Anterior cingulate cortex (tissue), 58 donors: ENCODE measurements at regions not wholly inside any gene's neighbourhood (a gene's known extent, or its start where the extent isn't known, plus 50 kb on each side); places are given as distances from the start of the nearest gene placed in this dataset.
"Not testable (repeated sequence)": the region's sequence is repeated elsewhere in the genome, so short reads cannot be mapped to it uniquely, and the experiment has no call there.

ENCODE experiments used
- DNase-seq, 58 donors: peaks; one replicate each; lab custom pipeline; 2025; lab: John Stamatoyannopoulos, UW

- no peak for DNase-seq
Observed at GRCh38 chr11:115984228-115984627, 480.0 kb upstream of the CADM1 start.

- DNase-seq: no peak
Observed at GRCh38 chr11:115982666-115983065, 478.5 kb upstream of the CADM1 start.

- DNase-seq: no peak
Observed at GRCh38 chr11:115981814-115982471, 477.7 kb upstream of the CADM1 start.

DNA sequence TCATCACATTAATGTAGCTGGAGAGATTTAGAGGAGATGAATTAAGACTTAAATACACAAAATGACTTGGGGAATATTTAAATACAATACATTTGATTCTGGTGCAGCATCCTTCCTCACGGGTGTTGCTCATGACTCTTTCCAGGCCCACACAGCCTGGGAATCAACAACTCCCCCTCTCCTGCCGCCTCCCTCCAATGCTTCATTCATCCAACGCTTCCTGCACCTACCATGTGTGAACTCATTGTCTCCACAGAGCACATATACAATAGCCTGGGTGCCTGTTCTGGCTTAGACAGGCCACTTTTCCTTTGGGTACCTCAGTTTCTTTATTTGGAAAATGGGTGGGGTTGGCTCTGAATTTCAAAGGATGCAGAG lies 476.9 kb upstream of the CADM1 start:
- DNase-seq: no peak

DNA sequence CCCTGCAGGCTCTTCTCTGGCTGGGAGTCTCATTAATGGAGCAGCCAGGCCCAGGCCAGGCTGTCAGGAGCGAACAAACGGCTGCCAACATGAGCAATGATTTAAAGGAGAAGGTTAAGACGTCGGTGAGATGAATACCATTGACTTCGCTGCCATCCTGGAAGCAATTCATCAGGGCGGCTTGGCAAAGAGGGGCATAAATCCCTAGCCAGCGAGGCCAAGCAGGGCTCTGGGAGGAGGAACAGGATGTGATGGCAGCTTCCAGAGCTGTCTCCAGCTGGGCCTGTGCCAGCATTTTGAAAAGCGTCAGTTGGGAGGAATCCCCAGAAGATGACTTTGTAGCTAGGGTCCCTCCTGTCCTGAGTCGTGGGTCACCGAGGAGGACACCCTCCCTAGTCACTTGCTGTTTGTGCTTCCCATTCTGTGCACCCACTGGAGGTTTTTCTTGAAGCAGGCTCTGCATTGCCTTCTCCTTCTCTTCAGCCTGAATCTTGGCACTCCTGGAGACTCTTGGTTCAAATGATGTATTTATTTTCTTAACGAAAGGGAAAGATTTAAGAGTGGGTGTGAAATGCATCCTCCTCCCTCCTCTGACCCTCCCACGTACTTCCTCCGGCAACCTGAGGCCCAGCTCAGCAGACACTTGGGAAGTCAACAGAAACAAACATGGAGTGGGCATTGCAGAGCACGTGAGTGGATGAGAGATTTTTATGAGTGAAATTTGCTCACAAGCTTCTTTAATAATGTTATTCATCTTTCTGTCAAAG lies 476.3 kb upstream of the CADM1 start:
- DNase-seq: peak in 4 of 58 donors; percentile 18 to 33 (median 24)

DNA sequence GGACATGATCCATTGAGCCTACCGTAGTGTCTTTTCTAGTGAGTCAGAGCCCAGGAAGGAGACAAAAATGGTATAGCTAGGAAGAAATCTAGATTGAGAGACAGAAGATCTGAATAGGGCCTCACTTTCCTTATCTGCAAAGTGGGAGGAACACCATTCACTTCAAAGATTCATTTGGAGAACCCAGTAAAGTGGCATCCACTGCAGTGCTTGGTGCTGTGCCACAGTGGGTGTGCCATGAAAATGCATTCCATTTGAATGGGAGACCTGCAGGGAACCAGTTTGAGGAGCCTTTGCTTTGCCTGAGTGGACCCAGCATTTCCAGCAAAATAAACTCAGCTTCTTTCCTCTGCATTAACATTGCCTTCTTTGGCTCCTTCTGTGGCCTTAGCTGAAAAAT lies 470.5 kb upstream of the CADM1 start:
- DNase-seq: no peak

DNA sequence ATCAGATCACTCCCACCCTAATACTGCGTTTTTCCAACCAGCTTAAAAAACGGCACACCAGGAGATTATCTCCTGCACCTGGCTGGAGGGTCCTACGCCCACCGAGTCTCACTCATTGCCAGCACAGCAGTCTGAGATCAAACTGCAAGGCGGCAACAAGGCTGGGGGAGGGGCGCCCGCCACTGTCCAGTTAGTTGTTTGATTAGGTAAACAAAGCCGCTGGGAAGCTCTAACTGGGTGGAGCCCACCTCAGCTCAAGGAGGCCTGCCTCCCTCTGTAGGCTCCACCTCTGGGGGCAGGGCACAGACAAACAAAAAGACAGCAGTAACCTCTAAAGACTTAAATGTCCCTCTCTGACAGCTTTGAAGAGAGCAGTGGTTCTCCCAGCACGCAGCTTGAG lies 463.0 kb upstream of the CADM1 start:
- DNase-seq: not testable (repeated sequence)

DNA sequence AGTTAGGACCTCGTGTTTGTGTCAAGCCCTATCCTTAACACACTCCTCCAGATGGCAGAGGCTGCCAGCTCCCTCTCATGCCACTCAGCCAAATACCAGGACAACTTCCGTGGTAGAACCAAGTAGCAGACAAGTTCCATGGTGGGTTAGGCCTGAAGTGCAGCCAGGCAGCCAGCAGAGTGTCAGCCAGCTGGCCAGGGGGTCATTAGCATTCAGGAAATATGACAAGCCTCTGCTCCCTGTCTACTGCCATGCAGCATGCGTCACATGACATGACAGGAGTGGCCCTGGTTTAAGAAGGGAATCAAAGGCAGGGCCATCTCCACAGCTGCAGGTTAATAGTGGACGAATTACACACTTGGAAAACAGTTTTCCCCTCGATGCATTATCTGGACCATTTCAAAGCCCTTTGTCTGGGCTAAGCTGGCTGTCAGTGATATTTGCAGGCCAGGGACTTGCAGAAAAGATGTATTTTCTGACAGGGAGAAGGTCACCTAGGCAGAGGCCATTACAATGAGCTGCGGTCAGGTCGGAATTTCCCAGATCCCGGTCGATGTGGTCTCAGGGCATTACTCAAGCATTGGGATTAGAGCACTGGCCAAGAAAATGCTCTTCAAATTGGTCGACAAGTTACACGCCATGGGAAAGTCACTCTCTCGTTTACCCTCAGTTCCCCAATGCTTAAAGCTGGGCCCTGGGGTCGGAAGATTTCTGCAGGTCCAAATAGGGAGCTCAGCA lies 461.7 kb upstream of the CADM1 start:
- peak in 3 of 58 donors; percentile 7 to 24 (median 20) for DNase-seq

GRCh38 chr11:115964091-115964490 lies 459.9 kb upstream of the CADM1 start:
- DNase-seq: no peak

DNA sequence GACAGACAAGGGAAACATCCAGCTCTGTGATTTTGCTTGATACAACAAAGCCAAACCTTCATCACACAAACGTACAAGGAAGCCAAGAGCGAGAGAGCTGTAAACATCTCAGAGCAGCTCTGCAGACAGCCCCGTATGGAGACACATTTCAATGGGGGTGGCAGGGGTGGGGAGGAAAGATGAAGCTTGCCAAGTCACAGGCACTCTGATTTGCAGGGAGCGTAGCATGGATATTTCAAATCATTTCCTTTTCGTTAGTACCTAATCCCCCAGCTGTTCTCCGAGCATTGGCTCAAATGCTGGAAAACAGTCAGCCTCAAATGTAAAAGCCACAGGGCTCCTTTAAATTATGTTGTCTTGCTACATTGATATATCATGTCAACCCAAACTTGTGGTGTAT lies 458.9 kb upstream of the CADM1 start:
- peak in 11 of 58 donors; percentile 9 to 56 (median 27) for DNase-seq

GRCh38 chr11:115961159-115962003 lies 457.2 kb upstream of the CADM1 start:
- DNase-seq: no peak

- DNase-seq: no peak
Observed at GRCh38 chr11:115959081-115959486, 454.9 kb upstream of the CADM1 start.

- DNase-seq: no peak
Observed at GRCh38 chr11:115958089-115959000, 454.1 kb upstream of the CADM1 start.

- DNase-seq: no peak
Observed at GRCh38 chr11:115955803-115956202, 451.6 kb upstream of the CADM1 start.

- no peak for DNase-seq
Observed at GRCh38 chr11:115950660-115951059, 446.4 kb upstream of the CADM1 start.

GRCh38 chr11:115944596-115944995 lies 440.4 kb upstream of the CADM1 start:
- DNase-seq: no peak

DNA sequence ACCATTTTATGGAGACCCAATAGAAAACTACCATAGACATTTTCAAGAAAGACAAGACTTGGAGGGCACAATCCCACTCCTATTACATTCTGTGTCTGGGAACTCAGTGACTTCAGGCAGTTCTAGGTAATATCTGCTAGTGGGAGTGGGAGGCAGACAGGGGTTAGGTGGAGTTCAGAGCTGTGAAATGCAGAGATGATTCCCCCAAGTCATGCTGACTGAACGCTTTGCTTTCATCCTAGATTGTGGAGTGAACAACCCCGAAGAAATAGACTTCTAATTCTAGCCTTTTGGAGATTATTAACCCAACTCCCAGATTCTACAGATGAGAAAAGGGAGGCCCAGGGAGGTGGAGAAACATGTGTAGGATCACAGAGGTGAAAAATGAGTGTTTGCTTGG lies 437.8 kb upstream of the CADM1 start:
- no peak for DNase-seq

- peak in 45 of 58 donors; percentile 9 to 77 (median 33) for DNase-seq
Observed at GRCh38 chr11:115941481-115941993, 437.3 kb upstream of the CADM1 start.

- no peak for DNase-seq
Observed at GRCh38 chr11:115941044-115941443, 436.8 kb upstream of the CADM1 start.
